ENCODE measurements at regions not wholly inside any gene's neighbourhood (a gene's known extent, or its start where the extent isn't known, plus 50 kb on each side); places are given as distances from the start of the nearest gene placed in this dataset.

DNA sequence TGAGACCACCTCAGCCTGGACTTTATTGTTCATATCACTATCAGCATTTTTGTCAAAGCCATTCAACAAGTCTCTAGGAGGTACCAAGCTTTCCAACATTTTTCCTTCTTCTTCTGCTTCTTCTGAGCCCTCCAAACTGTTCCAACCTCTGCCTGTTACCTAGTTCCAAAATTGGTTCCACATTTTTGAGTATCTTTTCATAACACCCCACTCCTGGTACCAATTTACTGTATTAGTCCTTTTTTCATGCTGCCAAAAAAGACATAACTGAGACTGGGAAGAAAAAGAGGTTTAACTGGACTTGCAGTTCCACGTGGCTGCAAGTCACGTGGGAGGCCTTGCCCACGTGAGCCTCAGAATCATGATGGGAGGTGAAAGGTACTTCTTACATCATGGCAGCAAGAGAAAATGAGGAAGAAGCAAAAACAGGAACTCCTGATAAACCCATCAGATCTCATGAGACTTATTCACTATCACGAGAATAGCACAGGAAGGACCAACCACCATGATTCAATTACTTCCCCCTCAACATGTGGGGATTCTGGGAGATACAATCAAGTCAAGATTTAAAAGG is 215.1 kb downstream of the PCDH17 start:
- CTCF ChIA-PET = no interaction called here
- Mint-ChIP-seq H3K27ac (ENCODE audit: unreplicated experiment) (no peak overlapping the region), H3K4me1 (ENCODE audit: low read depth, unreplicated experiment) (no peaks in the 10 kb centered on the region), H3K4me3 (ENCODE audit: low read depth, unreplicated experiment) (no peak overlapping the region), H3K9me3 (ENCODE audit: low read depth, unreplicated experiment) (no peaks in the 10 kb centered on the region), H3K36me3 (ENCODE audit: insufficient read depth, unreplicated experiment) (no peaks in the 10 kb centered on the region), H3K27me3 (ENCODE audit: unreplicated experiment) (no peaks in the 10 kb centered on the region)
- no peak for TF ChIP-seq CTCF (IDR thresholded peaks at IDR 0.05; ENCODE audit: unreplicated experiment)
- no TSS peak for BruUV-seq (replicated peaks)
- intact Hi-C loops (cut with micrococcal nuclease; ENCODE audit: unreplicated experiment) = no loop called here
- DNase-seq = no peak

GRCh38 chr13:57857945-57858344 is 226.4 kb downstream of the PCDH17 start:
- intact Hi-C loops (cut with micrococcal nuclease; ENCODE audit: unreplicated experiment) = loop anchor here (10.0 kb wide), 1 partner anchor 233 kb away; no protein-coding TSS in a partner anchor
- CTCF ChIA-PET = no interaction called here
- Mint-ChIP-seq H3K9me3 (ENCODE audit: low read depth, unreplicated experiment) (peaks cover 2% of the 10 kb centered on the region), H3K27me3 (ENCODE audit: unreplicated experiment) (no peaks in the 10 kb centered on the region), H3K4me3 (ENCODE audit: low read depth, unreplicated experiment) (no peak overlapping the region), H3K36me3 (ENCODE audit: insufficient read depth, unreplicated experiment) (no peaks in the 10 kb centered on the region), H3K4me1 (ENCODE audit: low read depth, unreplicated experiment) (no peaks in the 10 kb centered on the region), H3K27ac (ENCODE audit: unreplicated experiment) (no peak overlapping the region)
- no TSS peak for BruUV-seq (replicated peaks)
- no peak for DNase-seq
- no peak for TF ChIP-seq CTCF (IDR thresholded peaks at IDR 0.05; ENCODE audit: unreplicated experiment)

GRCh38 chr13:57858376-57858775 is 226.8 kb downstream of the PCDH17 start:
- intact Hi-C loops (cut with micrococcal nuclease; ENCODE audit: unreplicated experiment) = loop anchor here (10.0 kb wide), 1 partner anchor 234 kb away; no protein-coding TSS in a partner anchor
- Mint-ChIP-seq H3K36me3 (ENCODE audit: insufficient read depth, unreplicated experiment) (no peaks in the 10 kb centered on the region), H3K27ac (ENCODE audit: unreplicated experiment) (no peak overlapping the region), H3K27me3 (ENCODE audit: unreplicated experiment) (no peaks in the 10 kb centered on the region), H3K4me1 (ENCODE audit: low read depth, unreplicated experiment) (no peaks in the 10 kb centered on the region), H3K4me3 (ENCODE audit: low read depth, unreplicated experiment) (no peak overlapping the region), H3K9me3 (ENCODE audit: low read depth, unreplicated experiment) (peaks cover 2% of the 10 kb centered on the region)
- DNase-seq = no peak
- no TSS peak for BruUV-seq (replicated peaks)
- CTCF ChIA-PET = no interaction called here
- no peak for TF ChIP-seq CTCF (IDR thresholded peaks at IDR 0.05; ENCODE audit: unreplicated experiment)

GRCh38 chr13:57862879-57863278 is 231.3 kb downstream of the PCDH17 start:
- H3K36me3 Mint-ChIP-seq (ENCODE audit: insufficient read depth, unreplicated experiment) = no peaks in the 10 kb centered on the region
- TF ChIP-seq CTCF (IDR thresholded peaks at IDR 0.05; ENCODE audit: unreplicated experiment) = no peak
- no peak for DNase-seq
- H3K27me3 Mint-ChIP-seq (ENCODE audit: unreplicated experiment) = no peaks in the 10 kb centered on the region
- H3K4me1 Mint-ChIP-seq (ENCODE audit: low read depth, unreplicated experiment) = no peaks in the 10 kb centered on the region
- no TSS peak for BruUV-seq (replicated peaks)
- no peak overlapping the region for H3K27ac Mint-ChIP-seq (ENCODE audit: unreplicated experiment)
- intact Hi-C loops (cut with micrococcal nuclease; ENCODE audit: unreplicated experiment) = no loop called here
- H3K9me3 Mint-ChIP-seq (ENCODE audit: low read depth, unreplicated experiment) = peaks cover 2% of the 10 kb centered on the region
- no peak overlapping the region for H3K4me3 Mint-ChIP-seq (ENCODE audit: low read depth, unreplicated experiment)
- CTCF ChIA-PET = no interaction called here
